ENCODE measurements at regions not wholly inside any gene's neighbourhood (a gene's known extent, or its start where the extent isn't known, plus 50 kb on each side); places are given as distances from the start of the nearest gene placed in this dataset.
"Not testable (repeated sequence)": the region's sequence is repeated elsewhere in the genome, so short reads cannot be mapped to it uniquely, and the experiment has no call there.

- no peak for DNase-seq
Measured at GRCh38 chr10:124262971-124263370, 155.8 kb downstream of the OAT start.

DNA sequence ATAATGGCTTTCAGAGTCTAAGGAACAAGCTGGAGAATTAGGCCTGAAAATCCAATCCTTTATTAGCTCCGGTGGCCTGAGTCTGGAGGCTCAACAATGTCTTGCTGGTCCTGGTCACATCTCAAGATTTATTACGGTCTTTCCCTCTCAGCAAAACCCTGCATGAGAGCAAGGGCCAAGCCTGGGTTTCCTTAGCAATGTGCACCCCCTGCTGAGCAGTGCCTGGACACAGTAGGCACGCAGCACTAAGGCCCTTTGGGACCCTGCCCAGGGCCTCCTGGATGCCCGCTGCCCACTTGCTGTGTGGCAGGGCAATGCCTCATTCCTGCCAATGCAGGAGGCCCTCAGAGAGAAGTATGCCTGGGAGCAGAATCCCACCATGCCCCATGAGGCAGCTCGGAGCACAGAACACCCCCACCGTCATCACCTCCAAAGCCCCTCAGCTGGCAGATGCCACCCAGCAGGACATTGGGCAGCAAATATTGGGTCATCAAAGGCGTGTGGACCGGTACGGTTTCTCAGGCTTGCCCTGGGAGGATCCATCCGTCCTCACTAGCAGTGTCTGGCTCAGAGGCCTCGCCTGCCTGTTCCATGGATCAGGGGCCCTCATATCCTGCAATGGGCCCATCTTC lies 156.4 kb downstream of the OAT start:
- DNase-seq, result no peak

GRCh38 chr10:124259139-124259825 lies 159.4 kb downstream of the OAT start:
- no peak for DNase-seq

DNA sequence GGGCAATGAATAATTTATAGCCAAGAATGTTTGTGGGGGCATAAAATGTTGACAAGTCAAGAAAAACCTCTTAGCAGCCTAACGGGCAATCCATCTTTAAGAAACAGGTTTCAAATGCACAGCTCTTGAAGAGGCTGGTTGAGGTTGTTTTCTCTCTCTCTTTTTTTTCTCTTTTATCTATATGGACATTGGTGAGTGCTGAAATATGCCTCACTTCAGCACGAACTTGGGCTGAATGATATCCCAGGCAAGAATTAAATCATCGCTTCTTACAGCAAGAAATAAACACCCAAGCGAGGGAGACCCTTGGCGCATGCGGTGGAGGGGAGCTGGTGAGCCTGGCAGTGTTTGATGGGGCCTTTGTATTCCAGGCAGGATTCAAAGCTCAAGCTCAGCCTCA lies 160.9 kb downstream of the OAT start:
- DNase-seq, result no peak

DNA sequence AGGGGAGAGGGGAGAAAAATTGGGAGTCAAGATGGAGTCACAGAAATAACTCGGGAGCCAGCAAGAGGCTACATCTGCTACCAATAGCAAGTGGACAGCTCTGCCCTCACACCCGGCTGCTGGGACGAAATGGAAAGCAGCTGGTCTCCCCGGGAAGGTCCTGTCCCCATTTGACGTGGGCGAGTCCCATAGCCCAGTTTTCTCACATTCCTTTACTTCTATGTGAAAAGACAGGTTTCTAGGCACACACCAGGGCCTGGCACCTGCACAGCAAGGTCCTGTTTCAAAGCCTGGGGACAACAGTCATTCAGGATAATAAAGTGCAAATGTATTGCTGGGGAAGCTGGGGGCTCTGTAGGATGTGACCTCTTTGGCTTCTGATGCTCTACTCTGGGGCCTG lies 162.6 kb downstream of the OAT start:
- DNase-seq, result no peak

- no peak for DNase-seq
Measured at GRCh38 chr10:124255556-124255955, 162.2 kb upstream of the CHST15 start.

GRCh38 chr10:124254490-124254889 lies 161.1 kb upstream of the CHST15 start:
- no peak for DNase-seq

- no peak for DNase-seq
Measured at GRCh38 chr10:124253006-124253405, 159.6 kb upstream of the CHST15 start.

GRCh38 chr10:124252097-124252715 lies 158.8 kb upstream of the CHST15 start:
- no peak for DNase-seq

- no peak for DNase-seq
Measured at GRCh38 chr10:124251317-124252065, 158.1 kb upstream of the CHST15 start.

DNA sequence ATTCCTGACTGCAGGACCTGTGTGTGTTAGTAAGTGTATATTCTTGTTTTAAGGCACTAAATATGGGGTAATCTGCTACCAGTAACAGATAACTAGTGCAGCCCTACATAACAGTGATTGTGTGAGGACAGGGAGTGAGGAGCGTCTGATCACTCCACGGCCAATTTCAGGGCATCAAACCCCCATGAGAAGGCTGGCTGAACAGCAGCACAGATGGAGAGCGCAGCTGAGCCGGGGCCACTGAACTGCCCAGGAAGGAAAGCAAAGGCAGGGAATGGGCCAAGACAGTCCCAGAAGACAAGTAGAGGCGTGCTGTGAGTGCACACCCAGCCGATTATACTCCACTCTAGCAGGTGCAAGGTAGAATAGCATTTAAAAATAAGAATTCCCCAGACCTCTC lies 157.1 kb upstream of the CHST15 start:
- no peak for DNase-seq

GRCh38 chr10:124249812-124250432 lies 156.5 kb upstream of the CHST15 start:
- DNase-seq, result no peak

GRCh38 chr10:124249196-124249595 lies 155.8 kb upstream of the CHST15 start:
- no peak for DNase-seq

GRCh38 chr10:124248056-124249045 lies 155.0 kb upstream of the CHST15 start:
- DNase-seq, result no peak

- DNase-seq, result no peak
Measured at GRCh38 chr10:124245806-124246440, 152.5 kb upstream of the CHST15 start.

DNA sequence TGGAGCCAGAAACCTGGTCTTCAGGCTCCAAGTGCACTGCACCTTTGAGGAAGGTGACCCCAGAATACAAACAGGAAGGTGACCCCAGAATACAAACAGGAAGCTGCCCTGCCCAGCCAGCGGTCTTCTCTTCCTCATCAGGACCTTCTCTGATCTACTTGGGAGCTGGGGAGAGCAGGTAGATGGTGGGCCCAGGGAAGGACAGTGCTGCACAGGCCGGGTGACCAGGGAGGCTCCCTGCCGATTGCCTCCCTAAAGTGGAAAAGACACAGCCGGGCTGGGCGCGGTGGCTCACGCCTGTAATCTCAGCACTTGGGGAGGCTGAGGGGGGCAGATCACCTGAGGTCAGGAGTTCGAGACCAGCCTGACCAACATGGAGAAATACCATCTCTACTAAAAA lies 151.8 kb upstream of the CHST15 start:
- no peak for DNase-seq

GRCh38 chr10:124244256-124244877 lies 151.0 kb upstream of the CHST15 start:
- DNase-seq, result no peak

GRCh38 chr10:124243702-124244121 lies 150.3 kb upstream of the CHST15 start:
- no peak for DNase-seq

- DNase-seq, result no peak
Measured at GRCh38 chr10:124242791-124243190, 149.4 kb upstream of the CHST15 start.

GRCh38 chr10:124242365-124242764 lies 149.0 kb upstream of the CHST15 start:
- no peak for DNase-seq

DNA sequence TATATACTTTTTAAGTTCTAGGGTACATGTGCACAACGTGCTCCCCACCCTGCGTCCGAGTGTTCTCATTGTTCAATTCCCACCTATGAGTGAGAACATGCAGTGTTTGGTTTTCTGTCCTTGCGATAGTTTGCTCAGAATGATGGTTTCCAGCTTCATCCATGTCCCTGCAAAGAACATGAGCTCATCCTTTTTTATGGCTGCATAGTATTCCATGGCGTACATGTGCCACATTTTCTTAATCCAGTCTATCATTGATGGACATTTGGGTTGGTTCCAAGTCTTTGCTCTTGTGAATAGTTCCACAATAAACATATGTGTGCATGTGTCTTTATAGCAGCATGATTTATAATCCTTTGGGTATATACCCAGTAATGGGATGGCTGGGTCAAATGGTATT lies 148.1 kb upstream of the CHST15 start:
- DNase-seq, result not testable (repeated sequence)
